Neural progenitor cell (in vitro differentiated cells): ENCODE measurements at regions not wholly inside any gene's neighbourhood (a gene's known extent, or its start where the extent isn't known, plus 50 kb on each side); places are given as distances from the start of the nearest gene placed in this dataset.

Experiments used
- CTCF ChIP-seq: fragments of 200-600 bp; sonication (generic); IDR thresholded peaks from 2 replicates; pipeline ENCODE4 v1.5.1; 2017; ENCODE audit warnings: antibody characterized with exemption, mild to moderate bottlenecking
- EZH2phosphoT487 ChIP-seq: fragments of 200-600 bp; sonication (generic); IDR thresholded peaks from 2 replicates; pipeline ENCODE4 v1.6.1; 2017; ENCODE audit warnings: antibody characterized with exemption

- no peak for TF ChIP-seq CTCF
- TF ChIP-seq EZH2phosphoT487: no peak
Observed at GRCh38 chr3:146715170-146715569, 110.0 kb upstream of the PLSCR5 start.
